Neutrophil (primary cell): ENCODE measurements at regions not wholly inside any gene's neighbourhood (a gene's known extent, or its start where the extent isn't known, plus 50 kb on each side); places are given as distances from the start of the nearest gene placed in this dataset.

Experiments
- H3K27ac ChIP-seq: fragments of 200-600 bp; sonication (generic); 2 replicates; pipeline ENCODE4 v1.5.1; 2016; ENCODE audit warnings: mild to moderate bottlenecking, moderate library complexity
- H3K27me3 ChIP-seq: fragments of 200-600 bp; sonication (generic); 2 replicates; pipeline ENCODE4 v1.6.0; 2016; ENCODE audit warnings: mild to moderate bottlenecking
- H3K36me3 ChIP-seq: fragments of 200-600 bp; sonication (generic); 2 replicates; pipeline ENCODE4 v1.5.1; 2017
- H3K4me1 ChIP-seq, 2 experiments: fragments of 200-600 bp in 1 of 2; sonication (generic) in 1 of 2; 1 replicate in 1 of 2; 2 replicates in 1 of 2; pipeline versions ENCODE4 v1.5.1 to v1.6.1; 2013 to 2016; ENCODE audit warnings: low read depth in 1 of 2, low read length in 1 of 2, mild to moderate bottlenecking in 1 of 2, moderate library complexity in 1 of 2; ENCODE audit not compliant: control insufficient read depth in 1 of 2, insufficient read depth in 1 of 2
- H3K4me3 ChIP-seq, 2 experiments: fragments of 200-600 bp in 1 of 2; sonication (generic) in 1 of 2; 1 replicate in 1 of 2; 2 replicates in 1 of 2; pipeline ENCODE4 v1.5.1; 2013 to 2016; ENCODE audit warnings: low read depth in 1 of 2, low read length in 1 of 2, mild to moderate bottlenecking in 1 of 2, moderate library complexity in 1 of 2
- H3K9me3 ChIP-seq: fragments of 200-600 bp; sonication (generic); 2 replicates; pipeline ENCODE4 v1.5.1; 2016
- TF ChIP-seq, protein P1 (sequence below): fragments of 200-600 bp; sonication (generic); IDR thresholded peaks from 2 replicates; pipeline ENCODE4 v1.5.1; 2016; ENCODE audit warnings: antibody characterized with exemption

DNA sequence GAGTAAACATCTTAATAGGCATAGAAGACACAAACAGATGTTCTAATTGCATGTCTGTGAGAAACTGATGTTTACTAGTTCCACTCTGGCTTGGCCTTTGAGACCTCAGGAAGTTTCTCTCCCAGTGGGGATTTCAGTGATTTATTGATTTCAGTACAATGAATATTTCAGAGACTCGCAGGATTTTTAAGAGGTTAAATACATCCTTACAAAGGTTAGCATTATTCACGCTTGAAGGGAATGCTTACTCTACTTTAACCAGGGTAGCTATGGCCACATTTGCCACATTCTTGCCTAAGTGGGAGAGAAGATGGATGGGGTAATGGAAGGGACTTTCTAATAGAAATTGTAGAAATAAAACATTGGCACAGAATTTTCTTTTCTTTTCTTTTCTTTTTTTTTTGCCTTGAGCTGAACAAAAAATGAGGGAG, 480.1 kb downstream of the SPRY1 start:
- Histone ChIP-seq H3K27ac (no peak overlapping the region), H3K4me1 (no peaks in the 10 kb centered on the region), H3K27me3 (no peaks in the 10 kb centered on the region), H3K4me3 (no peak overlapping the region), H3K9me3 (no peaks in the 10 kb centered on the region), H3K36me3 (no peaks in the 10 kb centered on the region)
- TF ChIP-seq, protein P1, sequence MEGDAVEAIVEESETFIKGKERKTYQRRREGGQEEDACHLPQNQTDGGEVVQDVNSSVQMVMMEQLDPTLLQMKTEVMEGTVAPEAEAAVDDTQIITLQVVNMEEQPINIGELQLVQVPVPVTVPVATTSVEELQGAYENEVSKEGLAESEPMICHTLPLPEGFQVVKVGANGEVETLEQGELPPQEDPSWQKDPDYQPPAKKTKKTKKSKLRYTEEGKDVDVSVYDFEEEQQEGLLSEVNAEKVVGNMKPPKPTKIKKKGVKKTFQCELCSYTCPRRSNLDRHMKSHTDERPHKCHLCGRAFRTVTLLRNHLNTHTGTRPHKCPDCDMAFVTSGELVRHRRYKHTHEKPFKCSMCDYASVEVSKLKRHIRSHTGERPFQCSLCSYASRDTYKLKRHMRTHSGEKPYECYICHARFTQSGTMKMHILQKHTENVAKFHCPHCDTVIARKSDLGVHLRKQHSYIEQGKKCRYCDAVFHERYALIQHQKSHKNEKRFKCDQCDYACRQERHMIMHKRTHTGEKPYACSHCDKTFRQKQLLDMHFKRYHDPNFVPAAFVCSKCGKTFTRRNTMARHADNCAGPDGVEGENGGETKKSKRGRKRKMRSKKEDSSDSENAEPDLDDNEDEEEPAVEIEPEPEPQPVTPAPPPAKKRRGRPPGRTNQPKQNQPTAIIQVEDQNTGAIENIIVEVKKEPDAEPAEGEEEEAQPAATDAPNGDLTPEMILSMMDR, result no peak

DNA sequence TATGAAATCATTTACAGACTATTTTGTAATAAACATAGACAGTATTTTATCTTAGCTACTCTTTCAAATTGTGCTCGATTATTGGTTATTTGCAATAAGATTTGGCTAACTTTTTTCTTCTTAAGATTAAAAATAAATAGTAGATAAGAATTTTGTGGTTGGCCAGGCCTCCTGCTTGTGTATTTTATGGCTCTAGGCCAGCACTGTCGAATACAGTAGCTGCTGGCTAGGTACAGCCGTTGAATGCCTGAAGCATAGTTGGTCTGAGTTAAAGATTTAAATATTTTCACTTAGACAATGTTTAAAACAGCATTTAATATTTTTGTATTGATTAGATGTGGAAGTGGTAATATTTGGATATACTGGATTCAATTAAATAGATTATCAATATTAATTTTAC, 481.0 kb downstream of the SPRY1 start:
- H3K27ac ChIP-seq, result no peak overlapping the region
- TF ChIP-seq, protein P1, result no peak
- H3K27me3 ChIP-seq, result no peaks in the 10 kb centered on the region
- no peaks in the 10 kb centered on the region for H3K9me3 ChIP-seq
- H3K4me3 ChIP-seq, result no peak overlapping the region
- no peaks in the 10 kb centered on the region for H3K36me3 ChIP-seq
- no peaks in the 10 kb centered on the region for H3K4me1 ChIP-seq

DNA sequence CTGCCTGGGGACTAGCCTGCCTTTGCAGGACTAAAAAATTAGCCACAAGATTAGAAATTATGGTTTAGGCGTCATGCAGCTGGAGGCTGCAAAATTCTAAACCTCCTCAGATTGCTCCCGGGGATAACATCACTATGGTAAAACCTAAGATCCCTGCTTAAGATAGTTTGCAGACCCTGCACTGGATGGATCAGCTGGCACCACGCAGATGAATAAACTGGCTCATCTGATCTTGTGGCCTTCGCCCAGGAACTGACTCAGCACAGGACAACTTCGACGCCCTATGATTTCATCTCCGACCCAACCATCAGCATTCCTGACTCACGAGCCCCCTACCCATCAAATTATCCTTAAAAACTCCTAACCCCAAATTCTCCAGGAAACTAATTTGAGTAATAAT, 482.4 kb downstream of the SPRY1 start:
- Histone ChIP-seq H3K36me3 (no peaks in the 10 kb centered on the region), H3K4me3 (no peak overlapping the region), H3K9me3 (no peaks in the 10 kb centered on the region), H3K27me3 (no peaks in the 10 kb centered on the region), H3K4me1 (no peaks in the 10 kb centered on the region), H3K27ac (no peak overlapping the region)
- TF ChIP-seq, protein P1, result no peak

DNA sequence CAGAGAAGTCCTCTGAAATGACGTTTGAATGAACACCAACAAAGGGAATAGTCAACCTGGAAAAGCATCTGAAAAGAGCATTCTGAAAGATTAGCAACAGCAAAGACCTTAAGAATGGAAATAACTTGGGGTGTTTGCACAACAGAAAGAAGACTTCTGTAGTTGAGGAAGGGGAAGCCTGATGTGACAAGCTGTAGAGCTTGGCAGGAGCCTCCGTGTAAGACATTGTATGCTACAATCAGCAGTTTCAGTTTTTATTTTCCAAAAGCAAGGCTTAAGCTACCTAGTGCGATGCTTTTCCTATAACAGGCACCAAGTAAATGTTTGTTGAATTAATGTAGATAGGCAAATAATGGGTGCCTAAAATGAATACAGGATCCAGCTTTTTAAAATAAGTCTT, 484.0 kb downstream of the SPRY1 start:
- no peaks in the 10 kb centered on the region for H3K9me3 ChIP-seq
- H3K36me3 ChIP-seq, result no peaks in the 10 kb centered on the region
- H3K27me3 ChIP-seq, result no peaks in the 10 kb centered on the region
- TF ChIP-seq, protein P1, result no peak
- no peak overlapping the region for H3K27ac ChIP-seq
- H3K4me3 ChIP-seq, result no peak overlapping the region
- no peaks in the 10 kb centered on the region for H3K4me1 ChIP-seq

DNA sequence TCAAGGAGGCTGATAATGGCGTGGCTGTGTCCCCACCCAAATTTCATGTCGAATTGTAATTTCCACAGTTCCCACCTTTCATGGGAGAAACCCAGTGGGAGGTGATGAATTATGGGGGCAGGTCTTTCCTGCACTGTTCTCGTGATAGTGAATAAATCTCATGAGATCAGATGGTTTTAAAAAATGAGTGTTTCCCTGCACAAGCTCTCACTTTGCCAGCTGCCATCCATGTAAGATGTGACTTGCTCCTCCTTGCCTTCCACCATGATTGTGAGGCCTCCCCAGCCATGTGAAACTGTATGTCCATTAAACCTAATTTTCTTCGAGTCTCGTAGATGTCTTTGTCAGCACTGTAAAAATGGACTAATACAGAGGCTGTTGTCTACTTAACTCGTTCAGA, 488.3 kb downstream of the SPRY1 start:
- H3K4me3 ChIP-seq, result no peak overlapping the region
- no peak overlapping the region for H3K27ac ChIP-seq
- H3K27me3 ChIP-seq, result no peaks in the 10 kb centered on the region
- TF ChIP-seq, protein P1, result no peak
- H3K9me3 ChIP-seq, result no peaks in the 10 kb centered on the region
- H3K36me3 ChIP-seq, result no peaks in the 10 kb centered on the region
- no peaks in the 10 kb centered on the region for H3K4me1 ChIP-seq

DNA sequence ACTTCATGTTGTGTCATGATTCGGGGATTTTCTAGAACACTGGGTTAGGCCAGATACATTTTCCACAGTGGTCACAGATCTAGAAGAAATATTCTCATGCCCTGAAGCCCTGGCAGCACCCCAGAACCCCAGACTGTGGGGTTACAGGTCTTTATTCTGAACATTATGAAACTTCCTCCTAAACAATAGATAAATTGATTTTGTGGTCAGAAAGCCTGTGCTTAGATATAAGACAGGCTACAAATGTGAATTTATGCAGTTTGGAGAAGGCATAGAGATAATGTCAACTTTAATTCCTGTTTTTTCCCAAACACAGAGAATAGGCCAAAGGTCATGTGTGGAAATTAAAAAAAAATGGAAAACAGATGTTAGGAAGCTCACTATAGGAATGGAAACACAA, 492.9 kb downstream of the SPRY1 start:
- TF ChIP-seq, protein P1, result no peak
- Histone ChIP-seq H3K36me3 (no peaks in the 10 kb centered on the region), H3K4me1 (peaks cover 4 to 6% of the 10 kb centered on the region in 2 experiments), H3K9me3 (no peaks in the 10 kb centered on the region), H3K27ac (no peak overlapping the region), H3K4me3 (no peak overlapping the region), H3K27me3 (no peaks in the 10 kb centered on the region)
